ENCODE measurements at regions not wholly inside any gene's neighbourhood (a gene's known extent, or its start where the extent isn't known, plus 50 kb on each side); places are given as distances from the start of the nearest gene placed in this dataset.

DNA sequence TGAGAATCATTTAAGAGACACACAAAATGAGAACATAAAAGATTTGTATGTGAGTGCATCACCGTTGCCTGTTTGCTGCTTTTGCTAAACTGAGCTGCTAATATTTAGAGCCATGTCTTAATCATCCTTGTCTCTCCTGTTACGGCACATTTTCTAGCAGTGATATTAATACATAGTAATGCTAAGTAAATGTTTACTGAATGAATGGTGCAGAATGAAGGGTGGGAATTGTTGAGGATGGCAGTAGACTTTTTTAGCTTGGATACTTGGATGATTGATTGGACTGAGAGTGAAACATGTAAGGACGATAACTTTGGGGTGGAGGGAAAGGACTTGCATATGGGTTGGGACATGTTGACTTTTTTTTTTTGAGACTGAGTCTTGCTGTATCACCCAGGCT, 102.3 kb upstream of the ABCA1 start:
- H3K4me3 ChIP-seq (replicated peaks in 1 of 2; ENCODE audit: low read depth in 2 of 2, low read length in 2 of 2), result no peak overlapping the region
- TF ChIP-seq, protein P1, sequence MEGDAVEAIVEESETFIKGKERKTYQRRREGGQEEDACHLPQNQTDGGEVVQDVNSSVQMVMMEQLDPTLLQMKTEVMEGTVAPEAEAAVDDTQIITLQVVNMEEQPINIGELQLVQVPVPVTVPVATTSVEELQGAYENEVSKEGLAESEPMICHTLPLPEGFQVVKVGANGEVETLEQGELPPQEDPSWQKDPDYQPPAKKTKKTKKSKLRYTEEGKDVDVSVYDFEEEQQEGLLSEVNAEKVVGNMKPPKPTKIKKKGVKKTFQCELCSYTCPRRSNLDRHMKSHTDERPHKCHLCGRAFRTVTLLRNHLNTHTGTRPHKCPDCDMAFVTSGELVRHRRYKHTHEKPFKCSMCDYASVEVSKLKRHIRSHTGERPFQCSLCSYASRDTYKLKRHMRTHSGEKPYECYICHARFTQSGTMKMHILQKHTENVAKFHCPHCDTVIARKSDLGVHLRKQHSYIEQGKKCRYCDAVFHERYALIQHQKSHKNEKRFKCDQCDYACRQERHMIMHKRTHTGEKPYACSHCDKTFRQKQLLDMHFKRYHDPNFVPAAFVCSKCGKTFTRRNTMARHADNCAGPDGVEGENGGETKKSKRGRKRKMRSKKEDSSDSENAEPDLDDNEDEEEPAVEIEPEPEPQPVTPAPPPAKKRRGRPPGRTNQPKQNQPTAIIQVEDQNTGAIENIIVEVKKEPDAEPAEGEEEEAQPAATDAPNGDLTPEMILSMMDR (IDR thresholded peaks at IDR 0.05; ENCODE audit: low read depth, low read length), result no peak
- DNase-seq (ENCODE audit: low read depth in 2 of 2), result no peak

DNA sequence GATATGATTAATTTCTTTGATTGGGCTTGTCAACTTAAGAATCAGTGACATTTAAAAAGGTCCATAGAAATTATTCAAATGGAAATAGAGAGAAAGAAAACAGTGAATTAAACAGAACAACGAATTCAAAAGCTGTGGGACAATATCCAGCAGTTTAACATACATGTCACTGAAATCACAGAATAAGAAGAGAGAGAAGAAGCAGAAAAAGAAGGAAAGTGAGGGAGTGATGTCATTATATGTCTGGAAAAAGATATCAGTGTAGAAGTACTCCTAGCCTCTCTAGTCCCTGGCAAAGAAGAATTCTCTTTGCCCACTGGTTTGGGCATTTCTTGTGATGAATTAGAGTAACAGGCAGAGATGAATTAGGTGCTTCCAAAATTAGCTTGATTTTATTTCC, 109.2 kb upstream of the ABCA1 start:
- TF ChIP-seq, protein P1 (IDR thresholded peaks at IDR 0.05; ENCODE audit: low read depth, low read length), result no peak
- H3K4me3 ChIP-seq (replicated peaks in 1 of 2; ENCODE audit: low read depth in 2 of 2, low read length in 2 of 2), result no peak overlapping the region
- DNase-seq (ENCODE audit: low read depth in 2 of 2), result no peak

DNA sequence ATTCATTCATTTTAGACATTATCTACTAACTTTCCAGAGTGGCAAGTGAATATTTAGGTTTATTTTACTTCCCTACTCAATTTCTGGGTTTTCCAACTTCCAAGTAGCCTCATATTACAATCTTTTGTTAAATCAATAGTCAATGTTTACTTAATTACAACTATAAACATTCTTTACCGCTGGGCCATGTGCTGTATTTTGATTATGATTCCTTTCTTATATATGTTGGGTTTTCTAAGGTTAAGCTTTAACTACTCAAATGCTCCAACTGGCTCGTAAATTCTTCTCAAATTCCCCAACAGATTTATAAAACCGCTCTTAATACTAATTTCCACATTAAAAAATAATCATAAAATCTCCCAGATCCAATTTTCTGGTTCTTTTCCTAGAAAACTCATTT, 110.1 kb upstream of the ABCA1 start:
- no peak overlapping the region for H3K4me3 ChIP-seq (replicated peaks in 1 of 2; ENCODE audit: low read depth in 2 of 2, low read length in 2 of 2)
- TF ChIP-seq, protein P1 (IDR thresholded peaks at IDR 0.05; ENCODE audit: low read depth, low read length), result no peak
- no peak for DNase-seq (ENCODE audit: low read depth in 2 of 2)

DNA sequence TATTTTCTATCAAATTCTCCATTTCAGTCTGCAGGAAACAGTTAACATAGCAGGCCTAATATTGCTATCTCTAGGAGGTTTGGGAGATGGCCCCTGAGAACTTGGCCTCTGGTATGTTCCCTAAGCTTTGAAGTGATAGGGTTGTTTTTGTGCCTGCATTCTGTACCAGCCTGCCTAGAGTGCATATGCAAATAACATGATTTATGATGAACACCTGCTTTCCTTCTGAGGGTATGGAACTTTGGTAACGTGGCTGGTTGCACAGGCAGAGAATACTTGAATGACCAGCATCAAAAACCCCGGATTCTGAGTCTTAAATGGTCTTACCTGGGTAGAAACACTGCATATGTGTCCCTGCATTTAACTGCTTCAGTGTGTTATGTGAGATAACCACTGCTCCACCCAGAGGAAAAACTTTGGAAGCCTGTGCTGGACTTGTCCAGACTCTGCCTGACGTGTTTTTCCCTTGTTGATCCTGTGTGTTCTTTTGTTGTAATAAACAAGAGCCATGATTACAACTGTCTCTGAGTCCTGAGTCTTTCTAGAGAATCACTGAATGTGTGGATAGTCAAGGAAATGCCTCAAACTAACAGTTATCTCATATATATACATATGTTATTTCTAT, 111.3 kb upstream of the ABCA1 start:
- TF ChIP-seq, protein P1 (IDR thresholded peaks at IDR 0.05; ENCODE audit: low read depth, low read length), result no peak
- no peak overlapping the region for H3K4me3 ChIP-seq (replicated peaks in 1 of 2; ENCODE audit: low read depth in 2 of 2, low read length in 2 of 2)
- DNase-seq (ENCODE audit: low read depth in 2 of 2), result no peak

DNA sequence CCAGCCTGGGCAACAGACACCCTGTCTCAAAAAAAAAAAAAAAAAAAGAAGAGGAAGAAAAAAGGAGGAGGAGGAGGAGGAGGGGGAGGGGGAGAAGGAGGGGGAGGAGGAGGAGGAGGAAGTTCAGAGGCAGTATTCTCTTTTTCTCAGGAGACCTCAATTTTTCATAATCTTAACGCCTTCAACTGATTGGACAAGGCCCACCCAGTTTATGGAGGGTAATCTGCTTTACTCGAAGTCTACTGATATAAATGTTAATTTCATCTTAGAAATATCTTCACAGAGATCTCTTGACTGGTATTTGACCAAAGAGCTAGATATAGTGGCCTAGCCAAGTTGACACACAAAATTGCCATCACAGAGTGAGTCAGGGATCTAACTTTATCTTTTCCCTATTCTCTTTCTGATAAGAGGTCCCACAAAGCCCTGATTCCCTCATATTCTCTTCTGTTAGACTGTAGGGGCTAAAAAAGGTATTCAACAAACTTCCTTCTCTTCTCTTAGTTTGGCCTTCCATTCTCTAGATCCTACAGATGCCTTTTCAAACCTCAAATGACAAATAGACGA, 115.5 kb upstream of the ABCA1 start:
- H3K4me3 ChIP-seq (replicated peaks in 1 of 2; ENCODE audit: low read depth in 2 of 2, low read length in 2 of 2), result no peak overlapping the region
- TF ChIP-seq, protein P1 (IDR thresholded peaks at IDR 0.05; ENCODE audit: low read depth, low read length), result no peak
- DNase-seq (ENCODE audit: low read depth in 2 of 2), result no peak

DNA sequence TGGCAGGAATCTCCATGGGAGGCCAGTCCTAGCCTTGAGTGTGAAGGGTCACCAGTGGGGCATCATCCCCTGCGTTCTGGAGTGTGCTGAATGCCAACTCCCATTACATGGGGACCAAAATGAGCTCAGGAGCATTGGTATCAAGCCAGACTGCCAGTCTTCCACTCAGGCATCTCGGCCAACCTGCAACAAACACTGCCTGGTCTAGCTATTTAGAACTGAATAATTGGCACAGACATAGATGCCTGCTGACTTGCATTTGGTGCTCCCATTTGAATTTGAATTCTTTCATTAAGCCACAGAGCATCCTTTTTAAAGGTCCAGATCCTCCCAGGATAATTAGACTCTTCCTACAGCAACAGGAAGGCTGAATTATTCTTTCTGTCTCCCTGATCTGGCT, 116.6 kb upstream of the ABCA1 start:
- DNase-seq (ENCODE audit: low read depth in 2 of 2), result no peak
- TF ChIP-seq, protein P1 (IDR thresholded peaks at IDR 0.05; ENCODE audit: low read depth, low read length), result no peak
- no peak overlapping the region for H3K4me3 ChIP-seq (replicated peaks in 1 of 2; ENCODE audit: low read depth in 2 of 2, low read length in 2 of 2)
